ENCODE measurements at regions not wholly inside any gene's neighbourhood (a gene's known extent, or its start where the extent isn't known, plus 50 kb on each side); places are given as distances from the start of the nearest gene placed in this dataset.
A peak's percentile ranks its signal among the peaks of the same experiment; 100 is the strongest.

DNA sequence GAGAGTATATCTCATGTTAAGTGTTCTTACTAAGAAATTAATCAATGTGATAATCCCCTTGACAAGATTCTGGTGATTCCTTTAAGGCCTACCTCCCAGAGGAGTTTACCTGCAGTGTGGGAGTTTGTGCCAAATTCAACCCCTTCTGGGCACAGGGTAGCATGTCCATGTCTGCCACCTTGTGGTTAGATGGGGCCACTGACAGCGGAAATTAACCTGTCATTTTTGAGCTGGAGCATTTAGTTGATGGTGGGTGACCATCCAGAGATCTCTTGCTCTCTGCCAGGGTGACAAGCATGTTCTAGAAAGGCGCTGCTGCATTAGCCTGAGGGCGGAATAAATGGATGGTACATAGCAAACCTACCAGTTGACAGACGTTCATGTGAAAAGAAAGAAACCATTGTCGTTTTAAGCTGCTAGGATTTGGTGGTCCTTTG, 132.2 kb downstream of the FBXO4 start:
- TF ChIP-seq, protein P1, sequence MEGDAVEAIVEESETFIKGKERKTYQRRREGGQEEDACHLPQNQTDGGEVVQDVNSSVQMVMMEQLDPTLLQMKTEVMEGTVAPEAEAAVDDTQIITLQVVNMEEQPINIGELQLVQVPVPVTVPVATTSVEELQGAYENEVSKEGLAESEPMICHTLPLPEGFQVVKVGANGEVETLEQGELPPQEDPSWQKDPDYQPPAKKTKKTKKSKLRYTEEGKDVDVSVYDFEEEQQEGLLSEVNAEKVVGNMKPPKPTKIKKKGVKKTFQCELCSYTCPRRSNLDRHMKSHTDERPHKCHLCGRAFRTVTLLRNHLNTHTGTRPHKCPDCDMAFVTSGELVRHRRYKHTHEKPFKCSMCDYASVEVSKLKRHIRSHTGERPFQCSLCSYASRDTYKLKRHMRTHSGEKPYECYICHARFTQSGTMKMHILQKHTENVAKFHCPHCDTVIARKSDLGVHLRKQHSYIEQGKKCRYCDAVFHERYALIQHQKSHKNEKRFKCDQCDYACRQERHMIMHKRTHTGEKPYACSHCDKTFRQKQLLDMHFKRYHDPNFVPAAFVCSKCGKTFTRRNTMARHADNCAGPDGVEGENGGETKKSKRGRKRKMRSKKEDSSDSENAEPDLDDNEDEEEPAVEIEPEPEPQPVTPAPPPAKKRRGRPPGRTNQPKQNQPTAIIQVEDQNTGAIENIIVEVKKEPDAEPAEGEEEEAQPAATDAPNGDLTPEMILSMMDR (IDR thresholded peaks at IDR 0.05; ENCODE audit: low read depth, low read length, missing input control): peak; percentile 86
- TF ChIP-seq TAF1 (conservative IDR thresholded peaks at IDR 0.05): no peak
- TF ChIP-seq NR2F2 (IDR thresholded peaks at IDR 0.05): no peak
- TF ChIP-seq, protein P2, sequence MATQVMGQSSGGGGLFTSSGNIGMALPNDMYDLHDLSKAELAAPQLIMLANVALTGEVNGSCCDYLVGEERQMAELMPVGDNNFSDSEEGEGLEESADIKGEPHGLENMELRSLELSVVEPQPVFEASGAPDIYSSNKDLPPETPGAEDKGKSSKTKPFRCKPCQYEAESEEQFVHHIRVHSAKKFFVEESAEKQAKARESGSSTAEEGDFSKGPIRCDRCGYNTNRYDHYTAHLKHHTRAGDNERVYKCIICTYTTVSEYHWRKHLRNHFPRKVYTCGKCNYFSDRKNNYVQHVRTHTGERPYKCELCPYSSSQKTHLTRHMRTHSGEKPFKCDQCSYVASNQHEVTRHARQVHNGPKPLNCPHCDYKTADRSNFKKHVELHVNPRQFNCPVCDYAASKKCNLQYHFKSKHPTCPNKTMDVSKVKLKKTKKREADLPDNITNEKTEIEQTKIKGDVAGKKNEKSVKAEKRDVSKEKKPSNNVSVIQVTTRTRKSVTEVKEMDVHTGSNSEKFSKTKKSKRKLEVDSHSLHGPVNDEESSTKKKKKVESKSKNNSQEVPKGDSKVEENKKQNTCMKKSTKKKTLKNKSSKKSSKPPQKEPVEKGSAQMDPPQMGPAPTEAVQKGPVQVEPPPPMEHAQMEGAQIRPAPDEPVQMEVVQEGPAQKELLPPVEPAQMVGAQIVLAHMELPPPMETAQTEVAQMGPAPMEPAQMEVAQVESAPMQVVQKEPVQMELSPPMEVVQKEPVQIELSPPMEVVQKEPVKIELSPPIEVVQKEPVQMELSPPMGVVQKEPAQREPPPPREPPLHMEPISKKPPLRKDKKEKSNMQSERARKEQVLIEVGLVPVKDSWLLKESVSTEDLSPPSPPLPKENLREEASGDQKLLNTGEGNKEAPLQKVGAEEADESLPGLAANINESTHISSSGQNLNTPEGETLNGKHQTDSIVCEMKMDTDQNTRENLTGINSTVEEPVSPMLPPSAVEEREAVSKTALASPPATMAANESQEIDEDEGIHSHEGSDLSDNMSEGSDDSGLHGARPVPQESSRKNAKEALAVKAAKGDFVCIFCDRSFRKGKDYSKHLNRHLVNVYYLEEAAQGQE (IDR thresholded peaks at IDR 0.05): no peak
- TF ChIP-seq, protein P3, sequence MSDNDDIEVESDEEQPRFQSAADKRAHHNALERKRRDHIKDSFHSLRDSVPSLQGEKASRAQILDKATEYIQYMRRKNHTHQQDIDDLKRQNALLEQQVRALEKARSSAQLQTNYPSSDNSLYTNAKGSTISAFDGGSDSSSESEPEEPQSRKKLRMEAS (IDR thresholded peaks at IDR 0.05): no peak
- peak; percentile 83 to 92 for TF ChIP-seq RAD21 (IDR thresholded peaks at IDR 0.05)
- TF ChIP-seq FOXA1 (IDR thresholded peaks at IDR 0.05): no peak
- no peak for TF ChIP-seq EGR1 (IDR thresholded peaks at IDR 0.05; ENCODE audit: low read depth in 2 of 2)

Data from liver (tissue), 3 donors.